Adipocyte (in vitro differentiated cells): ENCODE measurements at regions not wholly inside any gene's neighbourhood (a gene's known extent, or its start where the extent isn't known, plus 50 kb on each side); places are given as distances from the start of the nearest gene placed in this dataset.

Experiments
- DNase-seq: peaks from one replicate; pipeline ENCODE4 v3.0.0-alpha.2; 2015; ENCODE audit warnings: low read depth
- H3K27me3 ChIP-seq: replicated peaks from 2 replicates; pipeline ENCODE4 v1.7.0; 2013; ENCODE audit warnings: mild to moderate bottlenecking, low read length, moderate library complexity; ENCODE audit not compliant: control insufficient read depth, insufficient read depth
- H3K36me3 ChIP-seq: 2 replicates; pipeline ENCODE4 v1.7.0; 2013; ENCODE audit warnings: low read length, mild to moderate bottlenecking, moderate library complexity; ENCODE audit not compliant: control insufficient read depth, insufficient read depth, severe bottlenecking
- H3K4me1 ChIP-seq: 2 replicates; pipeline ENCODE4 v1.7.0; 2013; ENCODE audit warnings: mild to moderate bottlenecking, low read length, moderate library complexity; ENCODE audit not compliant: control insufficient read depth, insufficient read depth
- H3K4me3 ChIP-seq: 2 replicates; pipeline ENCODE4 v1.7.0; 2013; ENCODE audit warnings: mild to moderate bottlenecking, low read length, moderate library complexity
- H3K9ac ChIP-seq: 2 replicates; pipeline ENCODE4 v1.7.0; 2013; ENCODE audit warnings: mild to moderate bottlenecking, low read length, moderate library complexity
- H3K9me3 ChIP-seq: 2 replicates; pipeline ENCODE4 v1.7.0; 2013; ENCODE audit warnings: mild to moderate bottlenecking, low read length, moderate library complexity; ENCODE audit not compliant: control insufficient read depth

- Histone ChIP-seq H3K36me3 (no peaks in the 10 kb centered on the region), H3K9ac (no peak overlapping the region), H3K4me1 (peaks cover 8% of the 10 kb centered on the region), H3K27me3 (no peaks in the 10 kb centered on the region), H3K4me3 (no peak overlapping the region), H3K9me3 (no peaks in the 10 kb centered on the region)
- DNase-seq: no peak
Observed at GRCh38 chr2:39540414-39540813, 103.3 kb upstream of the MAP4K3 start.

GRCh38 chr2:39541011-39541930 is 104.2 kb upstream of the MAP4K3 start:
- H3K4me3 ChIP-seq: no peak overlapping the region
- no peaks in the 10 kb centered on the region for H3K36me3 ChIP-seq
- no peak overlapping the region for H3K9ac ChIP-seq
- H3K9me3 ChIP-seq: no peaks in the 10 kb centered on the region
- H3K4me1 ChIP-seq: peaks cover 8% of the 10 kb centered on the region
- no peaks in the 10 kb centered on the region for H3K27me3 ChIP-seq
- no peak for DNase-seq

- no peak overlapping the region for H3K9ac ChIP-seq
- H3K4me1 ChIP-seq: no peaks in the 10 kb centered on the region
- H3K36me3 ChIP-seq: no peaks in the 10 kb centered on the region
- no peaks in the 10 kb centered on the region for H3K27me3 ChIP-seq
- peak; percentile 49 for DNase-seq
- no peaks in the 10 kb centered on the region for H3K9me3 ChIP-seq
- H3K4me3 ChIP-seq: no peak overlapping the region
Observed at GRCh38 chr2:39542523-39542922, 105.4 kb upstream of the MAP4K3 start.

GRCh38 chr2:39545957-39546356 is 108.9 kb upstream of the MAP4K3 start:
- Histone ChIP-seq H3K4me3 (no peak overlapping the region), H3K4me1 (no peaks in the 10 kb centered on the region), H3K9me3 (peaks cover 9% of the 10 kb centered on the region), H3K9ac (no peak overlapping the region), H3K27me3 (no peaks in the 10 kb centered on the region), H3K36me3 (no peaks in the 10 kb centered on the region)
- no peak for DNase-seq

GRCh38 chr2:39546409-39546808 is 109.3 kb upstream of the MAP4K3 start:
- H3K36me3 ChIP-seq: no peaks in the 10 kb centered on the region
- no peak for DNase-seq

GRCh38 chr2:39546937-39547336 is 109.9 kb upstream of the MAP4K3 start:
- H3K36me3 ChIP-seq: no peaks in the 10 kb centered on the region
- no peak for DNase-seq
- no peak overlapping the region for H3K9ac ChIP-seq
- H3K9me3 ChIP-seq: peaks cover 9% of the 10 kb centered on the region
- H3K4me3 ChIP-seq: no peak overlapping the region
- H3K27me3 ChIP-seq: no peaks in the 10 kb centered on the region
- no peaks in the 10 kb centered on the region for H3K4me1 ChIP-seq

More at GRCh38 chr2:39546409-39546808, 109.3 kb upstream of the MAP4K3 start:
- Histone ChIP-seq H3K9me3 (peaks cover 9% of the 10 kb centered on the region), H3K9ac (no peak overlapping the region), H3K27me3 (no peaks in the 10 kb centered on the region), H3K4me3 (no peak overlapping the region), H3K4me1 (no peaks in the 10 kb centered on the region)

GRCh38 chr2:39547811-39548719 is 111.0 kb upstream of the MAP4K3 start:
- no peak overlapping the region for H3K4me3 ChIP-seq
- peak; percentile 30 for DNase-seq

GRCh38 chr2:39549000-39549399 is 111.9 kb upstream of the MAP4K3 start:
- H3K36me3 ChIP-seq: no peaks in the 10 kb centered on the region
- no peaks in the 10 kb centered on the region for H3K27me3 ChIP-seq
- peaks cover 9% of the 10 kb centered on the region for H3K9me3 ChIP-seq
- no peaks in the 10 kb centered on the region for H3K4me1 ChIP-seq
- no peak overlapping the region for H3K4me3 ChIP-seq
- no peak overlapping the region for H3K9ac ChIP-seq
- no peak for DNase-seq

More at GRCh38 chr2:39547811-39548719, 111.0 kb upstream of the MAP4K3 start:
- Histone ChIP-seq H3K4me1 (no peaks in the 10 kb centered on the region), H3K27me3 (no peaks in the 10 kb centered on the region), H3K36me3 (no peaks in the 10 kb centered on the region), H3K9me3 (peaks cover 9% of the 10 kb centered on the region), H3K9ac (no peak overlapping the region)

- Histone ChIP-seq H3K27me3 (no peaks in the 10 kb centered on the region), H3K4me3 (no peak overlapping the region), H3K4me1 (no peaks in the 10 kb centered on the region), H3K36me3 (no peaks in the 10 kb centered on the region), H3K9me3 (peaks cover 9% of the 10 kb centered on the region), H3K9ac (no peak overlapping the region)
- DNase-seq: no peak
Observed at GRCh38 chr2:39549718-39550464, 112.8 kb upstream of the MAP4K3 start.

- no peak for DNase-seq
- no peaks in the 10 kb centered on the region for H3K4me1 ChIP-seq
- peaks cover 9% of the 10 kb centered on the region for H3K9me3 ChIP-seq
- H3K27me3 ChIP-seq: no peaks in the 10 kb centered on the region
- H3K36me3 ChIP-seq: no peaks in the 10 kb centered on the region
- H3K9ac ChIP-seq: no peak overlapping the region
- no peak overlapping the region for H3K4me3 ChIP-seq
Observed at GRCh38 chr2:39550701-39551285, 113.7 kb upstream of the MAP4K3 start.
